Mesenchymal stem cell (in vitro differentiated cells and primary cell): ENCODE measurements at regions not wholly inside any gene's neighbourhood (a gene's known extent, or its start where the extent isn't known, plus 50 kb on each side); places are given as distances from the start of the nearest gene placed in this dataset.

Experiments
- DNase-seq: peaks from one replicate; pipeline ENCODE4 v3.0.0-alpha.2; 2013
- H2AFZ ChIP-seq: one replicate; pipeline ENCODE4 v1.6.1; 2013; ENCODE audit warnings: low read depth, mild to moderate bottlenecking, control low read depth, inconsistent platforms, low read length, moderate library complexity
- H2AK5ac ChIP-seq: 2 replicates; pipeline ENCODE4 v1.6.1; 2013; ENCODE audit warnings: low read length, moderate library complexity, mild to moderate bottlenecking, inconsistent platforms; ENCODE audit not compliant: severe bottlenecking
- H2BK120ac ChIP-seq: one replicate; pipeline ENCODE4 v1.6.1; 2013; ENCODE audit warnings: low read depth, mild to moderate bottlenecking, inconsistent platforms, low read length, moderate library complexity
- H2BK12ac ChIP-seq, 2 experiments: one replicate each; pipeline ENCODE4 v1.6.1; 2013; ENCODE audit warnings: inconsistent platforms in 2 of 2, low read length in 2 of 2, mild to moderate bottlenecking in 2 of 2, moderate library complexity in 2 of 2, control low read depth in 1 of 2
- H2BK15ac ChIP-seq: one replicate; pipeline ENCODE4 v1.6.1; 2013; ENCODE audit warnings: mild to moderate bottlenecking, low read depth, inconsistent platforms; ENCODE audit not compliant: poor library complexity, severe bottlenecking
- H2BK5ac ChIP-seq: 2 replicates; pipeline ENCODE4 v1.6.1; 2013; ENCODE audit warnings: low read depth, mild to moderate bottlenecking, low read length, control low read depth, inconsistent platforms; ENCODE audit not compliant: poor library complexity, severe bottlenecking
- H3K14ac ChIP-seq, 2 experiments: one replicate each; pipeline ENCODE4 v1.6.1; 2013; ENCODE audit warnings: inconsistent platforms in 2 of 2, low read length in 2 of 2, control low read depth in 1 of 2, mild to moderate bottlenecking in 1 of 2, moderate library complexity in 1 of 2
- H3K18ac ChIP-seq, 2 experiments: one replicate each; pipeline ENCODE4 v1.6.1; 2013; ENCODE audit warnings: inconsistent platforms in 2 of 2, low read length in 2 of 2, control low read depth in 1 of 2, low read depth in 1 of 2, mild to moderate bottlenecking in 1 of 2
- H3K23ac ChIP-seq, 2 experiments: one replicate each; pipeline ENCODE4 v1.6.1; 2013; ENCODE audit warnings: inconsistent platforms in 2 of 2, low read length in 2 of 2, mild to moderate bottlenecking in 2 of 2, moderate library complexity in 2 of 2, control low read depth in 1 of 2
- H3K27ac ChIP-seq: 2 replicates; pipeline ENCODE4 v1.5.1; 2013; ENCODE audit warnings: mild to moderate bottlenecking, moderate library complexity, low read length, control low read depth, inconsistent platforms; ENCODE audit not compliant: poor library complexity, severe bottlenecking
- H3K27me3 ChIP-seq, 2 experiments: 2 replicates each; pipeline versions ENCODE4 v1.6.1 to v1.7.0; 2013; ENCODE audit warnings: low read length in 2 of 2, mild to moderate bottlenecking in 2 of 2, moderate library complexity in 2 of 2, control low read depth in 1 of 2, inconsistent platforms in 1 of 2; ENCODE audit not compliant: control insufficient read depth in 1 of 2, insufficient read depth in 1 of 2
- H3K36me3 ChIP-seq, 2 experiments: 2 replicates each; pipeline versions ENCODE4 v1.6.1 to v1.7.0; 2013; ENCODE audit warnings: low read length in 2 of 2, control low read depth in 1 of 2, inconsistent platforms in 1 of 2, low read depth in 1 of 2, mild to moderate bottlenecking in 1 of 2; ENCODE audit not compliant: insufficient read depth in 2 of 2, control insufficient read depth in 1 of 2
- H3K4ac ChIP-seq, 2 experiments: one replicate each; pipeline ENCODE4 v1.6.1; 2013; ENCODE audit warnings: inconsistent platforms in 2 of 2, low read length in 2 of 2, mild to moderate bottlenecking in 2 of 2, moderate library complexity in 2 of 2, control low read depth in 1 of 2, low read depth in 1 of 2
- H3K4me1 ChIP-seq: 2 replicates; pipeline ENCODE4 v1.6.1; 2013; ENCODE audit warnings: low read depth, low read length, control low read depth; ENCODE audit not compliant: control insufficient read depth, insufficient read depth
- H3K4me2 ChIP-seq: 2 replicates; pipeline ENCODE4 v1.6.1; 2013; ENCODE audit warnings: low read length, mild to moderate bottlenecking, inconsistent platforms; ENCODE audit not compliant: poor library complexity, severe bottlenecking
- H3K4me3 ChIP-seq, 2 experiments: 2 replicates each; pipeline versions ENCODE4 v1.5.1 to v1.7.0; 2013; ENCODE audit warnings: low read length in 2 of 2, mild to moderate bottlenecking in 2 of 2, control low read depth in 1 of 2, low read depth in 1 of 2; ENCODE audit not compliant: insufficient read depth in 1 of 2
- H3K79me1 ChIP-seq: replicated peaks from 2 replicates; pipeline ENCODE4 v1.6.1; 2013; ENCODE audit warnings: mild to moderate bottlenecking, control low read depth, low read length, inconsistent platforms; ENCODE audit not compliant: poor library complexity, severe bottlenecking
- H3K9ac ChIP-seq: 2 replicates; pipeline ENCODE4 v1.7.0; 2013; ENCODE audit warnings: mild to moderate bottlenecking, low read length, moderate library complexity
- H3K9me3 ChIP-seq: 2 replicates; pipeline ENCODE4 v1.7.0; 2013; ENCODE audit warnings: mild to moderate bottlenecking, low read length; ENCODE audit not compliant: control insufficient read depth
- H4K8ac ChIP-seq: one replicate; pipeline ENCODE4 v1.6.1; 2013; ENCODE audit warnings: inconsistent platforms, mild to moderate bottlenecking, low read length, moderate library complexity
- H4K91ac ChIP-seq: one replicate; pipeline ENCODE4 v1.6.1; 2013; ENCODE audit warnings: mild to moderate bottlenecking, low read length, inconsistent platforms
- WGBS: methylation state at CpG from one replicate; pipeline ENCODE4 v1.1.7; 2013; ENCODE audit warnings: mixed read lengths; 5-methylcytosine and 5-hydroxymethylcytosine counted together

DNA sequence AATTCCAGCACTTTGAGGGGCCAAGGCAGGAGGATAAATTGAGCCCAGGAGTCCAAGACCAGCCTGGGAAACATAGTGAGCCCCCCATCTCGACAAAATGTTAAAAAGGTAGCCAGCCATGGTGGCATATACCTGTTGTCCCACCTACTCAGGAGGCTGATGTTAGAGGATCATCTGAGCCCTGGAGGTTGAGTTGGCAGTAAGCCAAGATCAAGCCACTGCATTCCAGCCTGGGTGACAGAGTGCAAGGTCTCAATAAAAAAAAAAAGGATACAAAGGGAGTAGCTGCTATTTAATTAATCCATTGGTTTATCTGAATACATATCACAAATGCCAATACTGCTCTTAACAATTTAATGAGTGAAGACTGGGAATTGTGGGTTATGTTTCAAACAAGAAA is 327.8 kb downstream of the CPS1 start:
- Histone ChIP-seq H2AK5ac (no peak overlapping the region), H3K36me3 (no peaks in the 10 kb centered on the region), H3K4me1 (peaks cover 2% of the 10 kb centered on the region), H2AFZ (no peak overlapping the region), H3K14ac (no peak overlapping the region), H3K27me3 (no peaks in the 10 kb centered on the region), H4K91ac (no peak overlapping the region), H2BK12ac (no peak overlapping the region), H4K8ac (no peak overlapping the region), H3K23ac (no peak overlapping the region), H3K4ac (no peak overlapping the region), H2BK15ac (no peak overlapping the region), H3K9me3 (peaks cover 4% of the 10 kb centered on the region), H3K4me2 (no peak overlapping the region), H3K4me3 (no peak overlapping the region), H3K9ac (no peak overlapping the region), H2BK120ac (no peak overlapping the region), H3K79me1 (no peaks in the 10 kb centered on the region), H3K18ac (no peak overlapping the region), H3K27ac (no peak overlapping the region), H2BK5ac (no peak overlapping the region)
- no peak for DNase-seq
- 69% methylated on average over 1 of the region's 1 CpG for WGBS

DNA sequence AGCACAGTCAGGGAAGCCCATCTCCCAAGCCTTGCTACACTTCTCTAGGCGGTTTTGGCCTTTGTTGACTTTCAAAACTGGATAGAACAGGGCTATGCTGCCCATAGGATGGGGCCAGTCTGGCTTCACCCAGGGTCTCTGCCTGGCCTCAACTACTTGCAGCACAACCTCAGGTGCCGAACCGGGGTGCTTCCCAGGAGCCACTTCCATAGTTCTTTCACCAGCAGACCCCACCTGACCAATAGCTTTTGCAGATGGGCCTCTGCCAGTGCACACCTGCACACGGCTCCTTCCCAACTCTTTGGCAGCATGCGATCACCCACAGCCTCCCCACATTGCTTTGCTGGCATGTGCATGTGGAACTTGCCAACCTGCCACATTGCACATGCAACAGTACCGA is 331.6 kb downstream of the CPS1 start:
- H3K18ac ChIP-seq = no peak overlapping the region
- H3K9ac ChIP-seq = no peak overlapping the region
- H3K27me3 ChIP-seq = no peaks in the 10 kb centered on the region
- H4K8ac ChIP-seq = no peak overlapping the region
- no peak overlapping the region for H4K91ac ChIP-seq
- DNase-seq = no peak
- no peaks in the 10 kb centered on the region for H3K36me3 ChIP-seq
- no peak overlapping the region for H3K27ac ChIP-seq
- H2BK5ac ChIP-seq = no peak overlapping the region
- H2AK5ac ChIP-seq = no peak overlapping the region
- H3K4me3 ChIP-seq = no peak overlapping the region
- peaks cover 2% of the 10 kb centered on the region for H3K4me1 ChIP-seq
- no peak overlapping the region for H2BK120ac ChIP-seq
- H3K9me3 ChIP-seq = peaks cover 8% of the 10 kb centered on the region
- 80% methylated on average over 5 of the region's 6 CpGs for WGBS
- H2AFZ ChIP-seq = no peak overlapping the region
- H3K4me2 ChIP-seq = no peak overlapping the region
- H3K14ac ChIP-seq = peak overlapping the region in 1 of 2 experiments; percentile 18
- H2BK15ac ChIP-seq = no peak overlapping the region
- H3K4ac ChIP-seq = no peak overlapping the region
- no peak overlapping the region for H3K23ac ChIP-seq
- no peaks in the 10 kb centered on the region for H3K79me1 ChIP-seq
- no peak overlapping the region for H2BK12ac ChIP-seq

DNA sequence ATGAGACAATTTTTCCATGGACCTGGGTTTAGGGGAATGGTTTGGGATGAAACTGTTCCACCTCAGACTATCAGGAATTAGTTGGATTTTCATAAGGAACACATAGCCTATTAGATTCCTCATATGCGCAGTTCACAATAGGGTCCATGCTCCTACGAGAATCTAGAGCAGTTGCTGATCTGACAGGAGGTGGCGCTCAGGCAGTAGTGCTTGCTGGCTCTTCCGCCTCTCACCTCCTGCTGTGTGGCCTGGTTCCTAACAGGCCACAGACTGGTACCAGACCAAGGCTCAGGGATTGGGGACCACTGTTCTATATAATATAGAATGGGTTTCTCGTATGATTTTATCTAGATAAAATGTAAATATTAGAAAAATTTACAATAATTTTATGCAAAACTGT is 338.7 kb downstream of the CPS1 start:
- Histone ChIP-seq H3K4ac (no peak overlapping the region), H2BK12ac (no peak overlapping the region), H3K36me3 (no peaks in the 10 kb centered on the region), H3K4me3 (no peak overlapping the region), H3K4me1 (no peaks in the 10 kb centered on the region), H3K23ac (no peak overlapping the region), H3K9me3 (peaks cover 4% of the 10 kb centered on the region), H2BK15ac (no peak overlapping the region), H2BK120ac (no peak overlapping the region), H4K8ac (no peak overlapping the region), H3K27me3 (no peaks in the 10 kb centered on the region), H3K4me2 (no peak overlapping the region), H2BK5ac (no peak overlapping the region), H4K91ac (no peak overlapping the region), H3K18ac (no peak overlapping the region), H2AFZ (no peak overlapping the region), H3K14ac (no peak overlapping the region), H3K9ac (no peak overlapping the region), H3K27ac (no peak overlapping the region), H2AK5ac (no peak overlapping the region), H3K79me1 (no peaks in the 10 kb centered on the region)
- no peak for DNase-seq
- 67% methylated on average over 4 of the region's 5 CpGs for WGBS

DNA sequence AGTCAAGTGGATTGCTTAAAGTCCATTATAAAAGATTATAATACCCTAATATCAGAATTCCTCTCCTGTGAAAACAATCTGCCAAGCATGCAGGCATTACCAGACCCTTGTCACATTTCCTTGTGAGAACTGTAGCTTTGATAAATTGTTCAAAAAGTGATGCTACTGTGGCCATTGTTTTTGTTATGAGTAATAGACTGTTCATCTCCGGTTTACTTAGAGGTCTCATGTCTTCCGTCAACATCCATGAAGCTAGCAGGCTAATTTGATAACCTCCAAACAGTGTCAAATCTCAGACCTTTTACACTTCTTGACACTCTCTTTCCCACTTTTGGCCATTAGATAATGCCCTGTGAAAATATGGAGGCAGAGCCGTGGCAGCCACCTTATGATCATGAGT is 342.7 kb downstream of the CPS1 start:
- Histone ChIP-seq H3K9me3 (no peaks in the 10 kb centered on the region), H4K8ac (no peak overlapping the region), H2BK5ac (no peak overlapping the region), H2BK12ac (no peak overlapping the region), H3K27me3 (no peaks in the 10 kb centered on the region), H2AK5ac (no peak overlapping the region), H3K4me2 (no peak overlapping the region), H3K23ac (no peak overlapping the region), H3K4me3 (no peak overlapping the region), H2BK15ac (no peak overlapping the region), H3K36me3 (no peaks in the 10 kb centered on the region), H2AFZ (no peak overlapping the region), H3K18ac (no peak overlapping the region), H3K4me1 (no peaks in the 10 kb centered on the region), H3K79me1 (no peaks in the 10 kb centered on the region), H2BK120ac (no peak overlapping the region), H3K4ac (no peak overlapping the region), H3K14ac (no peak overlapping the region), H3K27ac (no peak overlapping the region), H3K9ac (no peak overlapping the region), H4K91ac (no peak overlapping the region)
- DNase-seq = peak; percentile 7
- 45% methylated on average over 3 of the region's 3 CpGs for WGBS
